ENCODE measurements at regions not wholly inside any gene's neighbourhood (a gene's known extent, or its start where the extent isn't known, plus 50 kb on each side); places are given as distances from the start of the nearest gene placed in this dataset.
"Not testable (repeated sequence)": the region's sequence is repeated elsewhere in the genome, so short reads cannot be mapped to it uniquely, and the experiment has no call there.

DNA sequence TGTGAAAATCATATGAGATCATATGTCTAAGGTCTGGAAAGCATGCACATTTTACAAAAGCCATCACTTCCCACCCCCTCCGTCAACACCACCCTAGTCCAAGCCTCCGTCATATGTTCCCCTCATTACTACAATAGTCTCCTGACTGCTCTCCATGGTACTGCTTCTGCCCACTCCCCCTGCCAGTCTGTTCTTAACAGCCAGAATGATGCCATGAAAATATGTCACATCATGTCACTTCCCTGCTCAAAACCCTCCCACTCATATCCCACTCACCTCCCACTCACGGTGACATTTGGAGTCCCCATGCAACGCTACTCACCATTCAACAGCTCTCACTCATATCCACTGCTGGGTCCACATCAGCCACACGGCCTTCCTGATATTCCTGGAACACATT, 432.3 kb downstream of the XYLT1 start (continued):
- TF ChIP-seq, protein P1, sequence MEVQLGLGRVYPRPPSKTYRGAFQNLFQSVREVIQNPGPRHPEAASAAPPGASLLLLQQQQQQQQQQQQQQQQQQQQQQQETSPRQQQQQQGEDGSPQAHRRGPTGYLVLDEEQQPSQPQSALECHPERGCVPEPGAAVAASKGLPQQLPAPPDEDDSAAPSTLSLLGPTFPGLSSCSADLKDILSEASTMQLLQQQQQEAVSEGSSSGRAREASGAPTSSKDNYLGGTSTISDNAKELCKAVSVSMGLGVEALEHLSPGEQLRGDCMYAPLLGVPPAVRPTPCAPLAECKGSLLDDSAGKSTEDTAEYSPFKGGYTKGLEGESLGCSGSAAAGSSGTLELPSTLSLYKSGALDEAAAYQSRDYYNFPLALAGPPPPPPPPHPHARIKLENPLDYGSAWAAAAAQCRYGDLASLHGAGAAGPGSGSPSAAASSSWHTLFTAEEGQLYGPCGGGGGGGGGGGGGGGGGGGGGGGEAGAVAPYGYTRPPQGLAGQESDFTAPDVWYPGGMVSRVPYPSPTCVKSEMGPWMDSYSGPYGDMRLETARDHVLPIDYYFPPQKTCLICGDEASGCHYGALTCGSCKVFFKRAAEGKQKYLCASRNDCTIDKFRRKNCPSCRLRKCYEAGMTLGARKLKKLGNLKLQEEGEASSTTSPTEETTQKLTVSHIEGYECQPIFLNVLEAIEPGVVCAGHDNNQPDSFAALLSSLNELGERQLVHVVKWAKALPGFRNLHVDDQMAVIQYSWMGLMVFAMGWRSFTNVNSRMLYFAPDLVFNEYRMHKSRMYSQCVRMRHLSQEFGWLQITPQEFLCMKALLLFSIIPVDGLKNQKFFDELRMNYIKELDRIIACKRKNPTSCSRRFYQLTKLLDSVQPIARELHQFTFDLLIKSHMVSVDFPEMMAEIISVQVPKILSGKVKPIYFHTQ (CRISPR knock-in tag; IDR thresholded peaks at IDR 0.05), result no peak
- TF ChIP-seq ELF4 (CRISPR knock-in tag; IDR thresholded peaks at IDR 0.05; ENCODE audit: low read depth) (no peak), CREB1 (CRISPR knock-in tag; IDR thresholded peaks at IDR 0.05) (no peak), SOX15 (CRISPR knock-in tag; IDR thresholded peaks at IDR 0.05) (no peak), OVOL2 (CRISPR knock-in tag; IDR thresholded peaks at IDR 0.05; ENCODE audit: borderline replicate concordance) (no peak)
- TF ChIP-seq, protein P2, sequence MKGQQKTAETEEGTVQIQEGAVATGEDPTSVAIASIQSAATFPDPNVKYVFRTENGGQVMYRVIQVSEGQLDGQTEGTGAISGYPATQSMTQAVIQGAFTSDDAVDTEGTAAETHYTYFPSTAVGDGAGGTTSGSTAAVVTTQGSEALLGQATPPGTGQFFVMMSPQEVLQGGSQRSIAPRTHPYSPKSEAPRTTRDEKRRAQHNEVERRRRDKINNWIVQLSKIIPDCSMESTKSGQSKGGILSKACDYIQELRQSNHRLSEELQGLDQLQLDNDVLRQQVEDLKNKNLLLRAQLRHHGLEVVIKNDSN (CRISPR knock-in tag; IDR thresholded peaks at IDR 0.05), result no peak

DNA sequence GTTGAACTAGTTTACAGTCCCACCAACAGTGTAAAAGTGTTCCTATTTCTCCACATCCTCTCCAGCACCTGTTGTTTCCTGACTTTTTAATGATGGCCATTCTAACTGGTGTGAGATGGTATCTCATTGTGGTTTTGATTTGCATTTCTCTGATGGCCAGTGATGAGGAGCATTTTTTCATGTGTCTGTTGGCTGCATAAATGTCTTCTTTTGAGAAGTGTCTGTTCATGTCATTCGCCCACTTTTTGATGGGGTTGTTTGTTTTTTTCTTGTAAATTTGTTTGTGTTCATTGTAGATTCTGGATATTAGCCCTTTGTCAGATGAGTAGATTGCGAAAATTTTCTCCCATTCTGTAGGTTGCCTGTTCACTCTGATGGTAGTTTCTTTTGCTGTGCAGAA, 421.7 kb downstream of the XYLT1 start:
- DNase-seq (ENCODE audit: low spot score); CTCF ChIA-PET; POLR2A ChIA-PET; ATAC-seq; H3K4me3 Mint-ChIP-seq; H3K36me3 Mint-ChIP-seq; H3K4me1 Mint-ChIP-seq; H3K27me3 Mint-ChIP-seq (ENCODE audit: low read depth); H3K27ac Mint-ChIP-seq: not testable (repeated sequence)
- peaks cover 35% of the 10 kb centered on the region for H3K9me3 Mint-ChIP-seq

DNA sequence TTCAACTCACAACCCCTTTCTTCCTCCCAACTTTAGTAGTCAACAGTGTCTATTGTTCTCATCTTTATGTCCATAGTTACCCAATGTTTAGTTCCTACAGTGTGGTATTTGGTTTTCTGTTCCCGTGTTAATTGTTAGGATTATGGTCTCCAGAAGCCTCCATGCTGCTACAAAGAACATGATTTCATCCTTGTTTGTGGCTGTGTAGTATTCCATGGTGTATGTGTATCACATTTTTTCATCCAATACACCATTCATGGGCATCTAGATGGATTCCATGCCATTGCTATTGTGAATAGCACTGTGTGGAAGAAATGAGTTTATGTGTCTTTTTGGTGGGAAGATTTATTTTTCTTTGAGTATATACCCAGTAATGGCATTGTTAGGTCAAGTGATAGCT, 420.3 kb downstream of the XYLT1 start:
- Mint-ChIP-seq H3K36me3 (peaks cover 8% of the 10 kb centered on the region), H3K4me1 (peaks cover 3% of the 10 kb centered on the region; the same call in 1 of the 2 replicates), H3K27me3 (ENCODE audit: low read depth) (no peaks in the 10 kb centered on the region), H3K4me3 (no peak overlapping the region), H3K27ac (no peak overlapping the region), H3K9me3 (peaks cover 29% of the 10 kb centered on the region)
- ChIA-PET POLR2A (no interaction called here), CTCF (no interaction called here)
- TF ChIP-seq, protein P3, sequence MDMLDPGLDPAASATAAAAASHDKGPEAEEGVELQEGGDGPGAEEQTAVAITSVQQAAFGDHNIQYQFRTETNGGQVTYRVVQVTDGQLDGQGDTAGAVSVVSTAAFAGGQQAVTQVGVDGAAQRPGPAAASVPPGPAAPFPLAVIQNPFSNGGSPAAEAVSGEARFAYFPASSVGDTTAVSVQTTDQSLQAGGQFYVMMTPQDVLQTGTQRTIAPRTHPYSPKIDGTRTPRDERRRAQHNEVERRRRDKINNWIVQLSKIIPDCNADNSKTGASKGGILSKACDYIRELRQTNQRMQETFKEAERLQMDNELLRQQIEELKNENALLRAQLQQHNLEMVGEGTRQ (CRISPR knock-in tag; IDR thresholded peaks at IDR 0.05), result no peak
- no peak for TF ChIP-seq FOXP1 (CRISPR knock-in tag; IDR thresholded peaks at IDR 0.05; ENCODE audit: borderline replicate concordance)
- no peak for TF ChIP-seq KAT7 (CRISPR knock-in tag; IDR thresholded peaks at IDR 0.05; ENCODE audit: borderline replicate concordance)
- TF ChIP-seq ZNF263 (CRISPR knock-in tag; IDR thresholded peaks at IDR 0.05; ENCODE audit: low read depth), result no peak
- TF ChIP-seq EMX1 (CRISPR knock-in tag; IDR thresholded peaks at IDR 0.05), result no peak
- TF ChIP-seq ZNF671 (CRISPR knock-in tag; IDR thresholded peaks at IDR 0.05), result no peak
- TF ChIP-seq, protein P4, sequence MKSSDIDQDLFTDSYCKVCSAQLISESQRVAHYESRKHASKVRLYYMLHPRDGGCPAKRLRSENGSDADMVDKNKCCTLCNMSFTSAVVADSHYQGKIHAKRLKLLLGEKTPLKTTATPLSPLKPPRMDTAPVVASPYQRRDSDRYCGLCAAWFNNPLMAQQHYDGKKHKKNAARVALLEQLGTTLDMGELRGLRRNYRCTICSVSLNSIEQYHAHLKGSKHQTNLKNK (CRISPR knock-in tag; IDR thresholded peaks at IDR 0.05), result no peak
- no peak for TF ChIP-seq JUN (CRISPR knock-in tag; IDR thresholded peaks at IDR 0.05)
- no peak for TF ChIP-seq TEAD1 (CRISPR knock-in tag; IDR thresholded peaks at IDR 0.05)
- TF ChIP-seq, protein P5, sequence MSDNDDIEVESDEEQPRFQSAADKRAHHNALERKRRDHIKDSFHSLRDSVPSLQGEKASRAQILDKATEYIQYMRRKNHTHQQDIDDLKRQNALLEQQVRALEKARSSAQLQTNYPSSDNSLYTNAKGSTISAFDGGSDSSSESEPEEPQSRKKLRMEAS (CRISPR knock-in tag; IDR thresholded peaks at IDR 0.05), result no peak
- TF ChIP-seq, protein P2 (CRISPR knock-in tag; IDR thresholded peaks at IDR 0.05), result no peak
- TF ChIP-seq FOXJ3 (CRISPR knock-in tag; IDR thresholded peaks at IDR 0.05; ENCODE audit: borderline replicate concordance), result no peak
- DNase-seq (ENCODE audit: low spot score) (no peak), ATAC-seq (no peak)

All from WTC11 (cell line).